GM12878 (cell line): ENCODE measurements at regions not wholly inside any gene's neighbourhood (a gene's known extent, or its start where the extent isn't known, plus 50 kb on each side); places are given as distances from the start of the nearest gene placed in this dataset.
A peak's percentile ranks its signal among the peaks of the same experiment; 100 is the strongest.
"Not testable (repeated sequence)": the region's sequence is repeated elsewhere in the genome, so short reads cannot be mapped to it uniquely, and the experiment has no call there.

Experiments used
- ATAC-seq: fragments of 200-7000 bp; cut with Tn5 transposase; 3 replicates; pipeline ENCODE4 v1.9.1; 2020; ENCODE audit warnings: mild to moderate bottlenecking, moderate library complexity
- BruUV-seq: library from RNA; stranded (reverse); fragments of 400-500 nt; replicated peaks from 2 replicates; lab custom pipeline; 2021; lab: Mats Ljungman, UMichigan
- CTCF ChIA-PET: fragments of 300-600 bp; sonication (Branson Sonifier 250); formaldehyde crosslinking; extraction: SDS; loops from one replicate; lab custom pipeline; 2021; ENCODE audit warnings: inconsistent platforms; lab: Yijun Ruan, JAX
- POLR2A ChIA-PET: fragments of 350-600 bp; formaldehyde crosslinking; extraction: SDS; loops from one replicate; lab custom pipeline; 2021; ENCODE audit warnings: inconsistent platforms; lab: Charles Lee
- RAD21 ChIA-PET: fragments of 300-600 bp; sonication (Branson Sonifier 250); formaldehyde crosslinking; loops from one replicate; lab custom pipeline; 2023; ENCODE audit warnings: antibody characterized with exemption; ENCODE audit not compliant: unreplicated experiment; lab: Charles Lee
- SMC1A ChIA-PET: fragments of 300-600 bp; sonication (Branson Sonifier 250); formaldehyde crosslinking; loops from one replicate; lab custom pipeline; 2023; ENCODE audit not compliant: unreplicated experiment, uncharacterized antibody; lab: Charles Lee
- DNase-seq: peaks from one replicate; pipeline ENCODE4 v3.0.0-alpha.2; 2011; ENCODE audit warnings: low read depth, low spot score
- FAIRE-seq: peaks from 3 replicates; lab custom pipeline; 2011; peaks lifted over from hg19 to GRCh38; lab: Jason Lieb, UNC
- H2AFZ ChIP-seq: 2 replicates; pipeline ENCODE4 v1.6.0; 2011; ENCODE audit warnings: low read depth, low read length, control low read depth; ENCODE audit not compliant: control insufficient read depth
- H3K27ac ChIP-seq: 2 replicates; pipeline ENCODE4 v1.5.1; 2011; ENCODE audit warnings: control low read depth; ENCODE audit not compliant: control insufficient read depth, insufficient read depth
- H3K27me3 ChIP-seq, 2 experiments: replicated peaks in 1 of 2; 2 replicates each; pipeline versions ENCODE4 v1.6.0 to v1.6.1; 2011; ENCODE audit warnings: low read length in 1 of 2; ENCODE audit not compliant: control insufficient read depth in 2 of 2, insufficient read depth in 2 of 2
- H3K36me3 ChIP-seq, 2 experiments: 2 replicates each; pipeline ENCODE4 v1.5.1; 2011; ENCODE audit warnings: low read length in 1 of 2; ENCODE audit not compliant: control insufficient read depth in 2 of 2, insufficient read depth in 2 of 2
- H3K4me1 ChIP-seq: 2 replicates; pipeline ENCODE4 v1.6.1; 2011; ENCODE audit warnings: mild to moderate bottlenecking, low read length, moderate library complexity, mixed read lengths; ENCODE audit not compliant: control insufficient read depth, insufficient read depth
- H3K4me2 ChIP-seq: 2 replicates; pipeline ENCODE4 v1.6.0; 2011; ENCODE audit warnings: control low read depth; ENCODE audit not compliant: control insufficient read depth, insufficient read depth
- H3K4me3 ChIP-seq: fragments of 200-600 bp; sonication (generic); 2 replicates; pipeline ENCODE4 v1.5.1; 2016
- H3K79me2 ChIP-seq: 2 replicates; pipeline ENCODE4 v1.6.0; 2011; ENCODE audit warnings: low read length; ENCODE audit not compliant: control insufficient read depth, insufficient read depth
- H3K9ac ChIP-seq: 2 replicates; pipeline ENCODE4 v1.8.0; 2011; ENCODE audit warnings: low read length, control low read depth, mixed read lengths; ENCODE audit not compliant: control insufficient read depth, insufficient read depth
- H3K9me3 ChIP-seq: replicated peaks from 3 replicates; pipeline ENCODE4 v1.5.1; 2011; ENCODE audit warnings: mild to moderate bottlenecking, low read length; ENCODE audit not compliant: control insufficient read depth, insufficient read depth
- H4K20me1 ChIP-seq: 2 replicates; pipeline ENCODE4 v1.6.0; 2011; ENCODE audit not compliant: control insufficient read depth, insufficient read depth
- CREB1 ChIP-seq: IDR thresholded peaks from 2 replicates; pipeline ENCODE4 v1.6.1; 2012; ENCODE audit warnings: low read depth, mild to moderate bottlenecking, inconsistent platforms
- EGR1 ChIP-seq, 2 experiments: IDR thresholded peaks; 1 replicate in 1 of 2; 2 replicates in 1 of 2; pipeline ENCODE4 v1.6.1; 2011 to 2012; ENCODE audit warnings: low read depth in 2 of 2, low read length in 2 of 2, borderline replicate concordance in 1 of 2, mild to moderate bottlenecking in 1 of 2, moderate library complexity in 1 of 2
- POLR2A ChIP-seq: IDR thresholded peaks from 2 replicates; pipeline ENCODE4 v1.6.1; 2011; ENCODE audit warnings: low read depth, mild to moderate bottlenecking, low read length
- YY1 ChIP-seq: IDR thresholded peaks from 2 replicates; pipeline ENCODE4 v1.6.1; 2011; ENCODE audit warnings: low read depth, mild to moderate bottlenecking, low read length
- WGBS: methylation state at CpG from one replicate; pipeline ENCODE4 v1.1.6; 2016; ENCODE audit warnings: low lambda C conversion rate; ENCODE audit not compliant: insufficient replicate concordance, insufficient coverage; ENCODE audit errors: missing lambda C conversion rate; 5-methylcytosine and 5-hydroxymethylcytosine counted together
- in situ Hi-C: fragments of 300-500 bp; cut with MboI; formaldehyde crosslinking; loops from 9 replicates; pipeline ENCODE4 v1.14.3; 2018; ENCODE audit warnings: mixed read lengths
- intact Hi-C: fragments of 100-400 bp; cut with micrococcal nuclease; formaldehyde crosslinking; loops from one replicate; pipeline ENCODE4 v1.14.2; 2022; ENCODE audit not compliant: unreplicated experiment
- TF ChIP-seq, protein P1 (sequence below): fragments of 450-650 bp; IDR thresholded peaks from 2 replicates; pipeline ENCODE4 v1.6.1; 2016; ENCODE audit warnings: mild to moderate bottlenecking

DNA sequence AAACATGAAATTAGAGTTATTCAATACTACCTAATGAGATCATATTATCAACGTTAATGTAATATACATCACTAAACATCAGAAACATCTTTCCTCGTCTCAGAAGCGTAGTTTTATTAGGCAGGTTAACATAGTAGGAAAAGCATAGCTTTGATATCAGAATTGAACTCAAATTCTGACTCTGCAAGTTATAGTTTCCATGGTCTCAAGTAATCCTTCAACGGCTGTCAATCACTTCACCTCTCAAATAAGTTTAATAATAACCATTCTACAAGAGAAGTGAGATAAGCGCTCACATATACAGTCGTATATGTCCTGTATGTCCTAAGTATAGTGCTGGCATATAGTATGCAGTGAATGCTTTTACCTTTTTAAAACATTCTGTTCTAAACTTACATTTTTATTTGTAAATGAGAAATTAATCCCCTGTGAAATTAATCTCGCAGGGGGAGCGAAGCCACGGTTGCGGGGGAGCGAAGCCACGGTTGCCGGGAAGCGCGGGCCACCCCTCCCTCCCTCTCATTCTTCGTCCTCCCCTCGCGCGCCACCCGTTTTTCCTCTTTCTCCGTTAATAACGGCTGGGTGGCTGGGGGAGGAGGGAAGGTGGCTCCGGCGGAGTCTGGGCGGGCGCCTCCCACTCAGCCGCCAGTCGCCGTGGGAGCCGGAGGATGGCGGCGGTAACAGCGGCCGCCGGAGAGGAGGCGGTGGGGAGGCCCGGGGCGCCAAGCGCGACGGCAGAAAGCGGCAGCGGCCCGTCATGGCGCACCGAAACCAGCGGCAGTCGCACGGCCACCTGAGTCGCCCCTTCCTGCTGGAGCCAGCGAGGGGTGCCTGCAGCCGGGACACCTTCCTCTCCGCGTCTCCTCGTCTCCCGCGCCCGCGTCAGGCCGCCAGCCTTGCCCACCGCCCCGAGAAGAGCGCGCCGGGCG, 163.8 kb downstream of the KBTBD2 start:
- DNase-seq, BruUV-seq, RAD21 ChIA-PET, H3K9me3 ChIP-seq, FAIRE-seq, H3K79me2 ChIP-seq, H3K36me3 ChIP-seq, H3K4me1 ChIP-seq, in situ Hi-C loops, H3K27me3 ChIP-seq, SMC1A ChIA-PET, H4K20me1 ChIP-seq: not testable (repeated sequence)
- peak overlapping the region; percentile 64 for H3K4me2 ChIP-seq
- WGBS, result 4% methylated on average over 54 of the region's 66 CpGs
- intact Hi-C loops, result loop anchor here (5.0 kb wide), 1 partner anchor 235 kb away; the partner anchor contains the start of gene LSM5
- ChIA-PET CTCF (interaction anchor here (0.6 kb wide), 1 partner anchor 279 kb away, joined by 3 read pairs; no protein-coding TSS in a partner anchor), POLR2A (interaction anchor here (0.5 kb wide), 1 partner anchor 68 kb away, joined by 5 read pairs; no protein-coding TSS in a partner anchor)
- H3K4me3 ChIP-seq, result peak overlapping the region; percentile 59
- H2AFZ ChIP-seq, result peak overlapping the region; percentile 74
- TF ChIP-seq YY1 (peak; percentile 73), POLR2A (peak; percentile 71), CREB1 (0 out of 2 replicates have a peak, but pooled peaks have one; percentile 9), EGR1 (IDR thresholded peaks at IDR 0.05; ENCODE audit: borderline replicate concordance in 1 of 2, low read depth in 2 of 2, low read length in 2 of 2) (0 out of 3 replicates have a peak, but pooled peaks of 1 of the 2 experiments have one; percentile 23)
- TF ChIP-seq, protein P1, sequence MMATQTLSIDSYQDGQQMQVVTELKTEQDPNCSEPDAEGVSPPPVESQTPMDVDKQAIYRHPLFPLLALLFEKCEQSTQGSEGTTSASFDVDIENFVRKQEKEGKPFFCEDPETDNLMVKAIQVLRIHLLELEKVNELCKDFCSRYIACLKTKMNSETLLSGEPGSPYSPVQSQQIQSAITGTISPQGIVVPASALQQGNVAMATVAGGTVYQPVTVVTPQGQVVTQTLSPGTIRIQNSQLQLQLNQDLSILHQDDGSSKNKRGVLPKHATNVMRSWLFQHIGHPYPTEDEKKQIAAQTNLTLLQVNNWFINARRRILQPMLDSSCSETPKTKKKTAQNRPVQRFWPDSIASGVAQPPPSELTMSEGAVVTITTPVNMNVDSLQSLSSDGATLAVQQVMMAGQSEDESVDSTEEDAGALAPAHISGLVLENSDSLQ, result peak; percentile 71
- H3K27ac ChIP-seq, result peak overlapping the region; percentile 55; the same call in 1 of the 2 replicates
- ATAC-seq, result peak; percentile 78
- H3K9ac ChIP-seq, result peak overlapping the region; percentile 54; the same call in 1 of the 2 replicates

DNA sequence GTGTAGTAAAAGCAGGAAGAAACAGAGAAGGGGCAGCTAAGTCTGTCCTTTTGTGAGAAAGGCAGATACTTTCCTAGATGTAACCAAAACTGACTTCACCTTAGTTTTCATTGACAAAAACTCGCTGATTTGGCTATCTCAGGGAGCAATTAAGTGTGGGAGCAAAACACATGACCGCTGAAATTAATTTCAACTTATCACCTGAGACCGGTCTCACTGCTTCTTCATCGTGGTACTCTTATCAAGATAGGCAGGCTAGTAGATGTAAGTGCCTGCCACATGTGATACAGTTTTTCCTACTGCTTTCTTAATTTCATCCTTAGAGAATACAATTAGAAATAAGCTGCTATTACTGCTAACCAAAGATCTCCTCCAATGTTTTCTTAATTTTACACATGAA, 168.7 kb downstream of the KBTBD2 start:
- H3K79me2 ChIP-seq, H3K4me3 ChIP-seq, FAIRE-seq, H3K4me2 ChIP-seq, POLR2A ChIA-PET, DNase-seq, H3K9ac ChIP-seq, H3K36me3 ChIP-seq, ATAC-seq, in situ Hi-C loops, H3K9me3 ChIP-seq, CTCF ChIA-PET, H3K4me1 ChIP-seq, SMC1A ChIA-PET, H4K20me1 ChIP-seq, intact Hi-C loops, H2AFZ ChIP-seq, H3K27ac ChIP-seq, RAD21 ChIA-PET, H3K27me3 ChIP-seq, BruUV-seq: not testable (repeated sequence)
- WGBS, result 94% methylated on average over 4 of the region's 4 CpGs
